ENCODE measurements at regions not wholly inside any gene's neighbourhood (a gene's known extent, or its start where the extent isn't known, plus 50 kb on each side); places are given as distances from the start of the nearest gene placed in this dataset.

DNA sequence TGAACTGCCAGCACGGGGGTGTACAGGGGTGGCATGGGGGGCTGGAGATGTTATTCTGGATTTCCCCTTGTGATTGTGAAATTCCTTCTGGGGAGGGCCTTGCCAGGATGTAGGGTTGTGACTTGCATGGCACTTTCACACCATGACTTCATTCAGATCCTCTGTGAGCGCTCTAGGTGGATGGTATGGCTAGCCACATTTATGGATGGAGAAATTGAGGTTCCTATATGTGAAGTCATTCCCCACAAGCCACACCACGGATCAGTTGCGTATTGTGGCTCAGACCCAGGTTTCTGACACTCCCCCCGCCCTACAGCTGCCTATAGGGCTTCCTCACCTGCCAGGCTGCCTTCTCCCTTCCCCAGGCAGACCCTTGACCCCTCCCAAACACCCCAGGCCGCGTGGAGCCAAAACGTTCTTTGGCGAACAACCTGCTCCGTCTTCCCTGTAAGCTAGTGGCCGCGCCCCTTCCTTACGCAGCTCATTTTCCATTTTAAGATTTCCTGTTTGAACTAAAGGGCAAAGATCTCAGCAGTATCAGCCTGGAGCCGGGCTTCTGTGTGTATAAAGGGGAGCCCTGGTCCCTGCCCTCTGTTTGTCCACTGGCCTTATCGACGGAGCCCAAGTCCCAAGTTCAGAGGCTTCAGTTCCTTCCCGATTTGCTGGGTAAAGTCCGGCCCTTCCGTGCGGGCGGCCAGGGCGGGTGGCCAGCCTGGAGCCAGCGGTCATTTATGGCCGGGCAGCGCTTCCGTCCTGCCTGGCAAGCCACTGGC lies 97.8 kb upstream of the KLF4 start:
- Mint-ChIP-seq H3K36me3 (ENCODE audit: low read depth) (no peaks in the 10 kb centered on the region), H3K27me3 (ENCODE audit: low read depth, poor library complexity) (peaks cover 11% of the 10 kb centered on the region), H3K4me3 (no peak overlapping the region), H3K4me1 (peaks cover 12% of the 10 kb centered on the region), H3K27ac (no peak overlapping the region), H3K9me3 (no peaks in the 10 kb centered on the region)
- TF ChIP-seq, protein P1, sequence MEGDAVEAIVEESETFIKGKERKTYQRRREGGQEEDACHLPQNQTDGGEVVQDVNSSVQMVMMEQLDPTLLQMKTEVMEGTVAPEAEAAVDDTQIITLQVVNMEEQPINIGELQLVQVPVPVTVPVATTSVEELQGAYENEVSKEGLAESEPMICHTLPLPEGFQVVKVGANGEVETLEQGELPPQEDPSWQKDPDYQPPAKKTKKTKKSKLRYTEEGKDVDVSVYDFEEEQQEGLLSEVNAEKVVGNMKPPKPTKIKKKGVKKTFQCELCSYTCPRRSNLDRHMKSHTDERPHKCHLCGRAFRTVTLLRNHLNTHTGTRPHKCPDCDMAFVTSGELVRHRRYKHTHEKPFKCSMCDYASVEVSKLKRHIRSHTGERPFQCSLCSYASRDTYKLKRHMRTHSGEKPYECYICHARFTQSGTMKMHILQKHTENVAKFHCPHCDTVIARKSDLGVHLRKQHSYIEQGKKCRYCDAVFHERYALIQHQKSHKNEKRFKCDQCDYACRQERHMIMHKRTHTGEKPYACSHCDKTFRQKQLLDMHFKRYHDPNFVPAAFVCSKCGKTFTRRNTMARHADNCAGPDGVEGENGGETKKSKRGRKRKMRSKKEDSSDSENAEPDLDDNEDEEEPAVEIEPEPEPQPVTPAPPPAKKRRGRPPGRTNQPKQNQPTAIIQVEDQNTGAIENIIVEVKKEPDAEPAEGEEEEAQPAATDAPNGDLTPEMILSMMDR (IDR thresholded peaks at IDR 0.05), result no peak
- DNase-seq, result no peak

DNA sequence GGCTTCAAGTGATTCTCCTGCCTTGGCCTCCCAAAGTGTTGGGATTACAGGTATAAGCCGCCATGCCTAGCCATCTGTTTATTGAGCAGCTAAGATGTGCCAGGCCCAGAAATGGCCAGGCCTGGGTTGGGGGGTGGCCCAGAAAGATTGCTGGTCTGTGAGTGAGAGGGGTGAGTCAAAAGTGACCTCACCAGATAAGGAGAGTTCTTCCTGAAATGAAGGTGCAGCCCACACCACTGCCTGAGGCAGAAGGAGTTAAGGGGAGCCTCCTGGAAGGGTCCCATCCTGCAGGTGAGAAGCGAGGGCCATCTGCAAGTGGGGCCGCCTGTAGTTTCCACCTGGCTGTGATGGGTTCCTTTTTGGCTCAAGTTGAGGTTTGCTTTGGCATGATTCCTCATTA lies 96.9 kb upstream of the KLF4 start:
- no peak for DNase-seq
- Mint-ChIP-seq H3K4me1 (peaks cover 12% of the 10 kb centered on the region), H3K4me3 (no peak overlapping the region), H3K27me3 (ENCODE audit: low read depth, poor library complexity) (peaks cover 10% of the 10 kb centered on the region), H3K27ac (no peak overlapping the region), H3K9me3 (no peaks in the 10 kb centered on the region), H3K36me3 (ENCODE audit: low read depth) (no peaks in the 10 kb centered on the region)
- TF ChIP-seq, protein P1 (IDR thresholded peaks at IDR 0.05), result no peak

DNA sequence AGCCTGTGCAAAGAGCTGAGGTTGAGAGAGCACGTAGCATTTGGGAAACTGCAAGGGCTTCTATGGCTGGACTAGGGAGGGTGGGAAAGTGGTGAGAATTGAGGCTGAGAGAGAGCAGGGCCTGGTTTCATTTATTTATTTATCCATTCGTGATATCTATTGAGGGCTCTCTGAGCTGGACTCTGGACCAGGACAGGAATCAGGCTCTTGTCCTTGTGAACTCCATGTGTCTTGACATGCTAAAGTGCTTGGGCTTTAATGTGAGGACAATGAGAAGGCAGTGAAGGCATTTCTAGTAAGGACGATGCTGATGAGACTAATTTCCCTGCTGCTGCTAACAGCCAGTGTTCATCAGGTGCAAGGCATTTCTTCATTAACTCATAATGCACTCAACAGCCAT lies 95.9 kb upstream of the KLF4 start:
- no peaks in the 10 kb centered on the region for H3K9me3 Mint-ChIP-seq
- peaks cover 10% of the 10 kb centered on the region for H3K27me3 Mint-ChIP-seq (ENCODE audit: low read depth, poor library complexity)
- TF ChIP-seq, protein P1 (IDR thresholded peaks at IDR 0.05), result no peak
- no peaks in the 10 kb centered on the region for H3K36me3 Mint-ChIP-seq (ENCODE audit: low read depth)
- H3K27ac Mint-ChIP-seq, result peak overlapping the region; percentile 16
- no peak for DNase-seq
- no peak overlapping the region for H3K4me3 Mint-ChIP-seq
- H3K4me1 Mint-ChIP-seq, result peaks cover 12% of the 10 kb centered on the region

DNA sequence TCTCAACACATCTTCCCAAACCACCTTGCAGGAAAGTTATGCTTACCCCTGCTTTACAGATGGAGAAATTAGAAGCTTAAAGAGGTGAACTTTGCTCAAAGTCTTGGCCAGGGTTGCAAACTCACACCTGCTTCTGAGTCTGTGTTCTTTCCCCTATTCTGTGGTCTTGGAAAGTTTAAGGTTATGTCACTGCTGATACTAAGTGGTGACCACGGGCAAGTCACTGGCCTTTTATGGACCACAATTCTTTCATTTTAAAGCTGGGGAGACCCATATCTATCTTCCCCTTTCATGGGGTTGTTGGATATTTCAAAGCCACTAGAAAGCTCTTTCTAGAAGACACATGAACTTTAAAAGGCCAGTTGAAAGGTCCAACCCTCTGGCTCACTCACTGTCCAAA lies 95.4 kb upstream of the KLF4 start:
- no peak for DNase-seq
- peaks cover 12% of the 10 kb centered on the region for H3K4me1 Mint-ChIP-seq
- H3K4me3 Mint-ChIP-seq, result no peak overlapping the region
- H3K9me3 Mint-ChIP-seq, result no peaks in the 10 kb centered on the region
- H3K36me3 Mint-ChIP-seq (ENCODE audit: low read depth), result no peaks in the 10 kb centered on the region
- no peak overlapping the region for H3K27ac Mint-ChIP-seq
- peaks cover 10% of the 10 kb centered on the region for H3K27me3 Mint-ChIP-seq (ENCODE audit: low read depth, poor library complexity)
- TF ChIP-seq, protein P1 (IDR thresholded peaks at IDR 0.05), result no peak

DNA sequence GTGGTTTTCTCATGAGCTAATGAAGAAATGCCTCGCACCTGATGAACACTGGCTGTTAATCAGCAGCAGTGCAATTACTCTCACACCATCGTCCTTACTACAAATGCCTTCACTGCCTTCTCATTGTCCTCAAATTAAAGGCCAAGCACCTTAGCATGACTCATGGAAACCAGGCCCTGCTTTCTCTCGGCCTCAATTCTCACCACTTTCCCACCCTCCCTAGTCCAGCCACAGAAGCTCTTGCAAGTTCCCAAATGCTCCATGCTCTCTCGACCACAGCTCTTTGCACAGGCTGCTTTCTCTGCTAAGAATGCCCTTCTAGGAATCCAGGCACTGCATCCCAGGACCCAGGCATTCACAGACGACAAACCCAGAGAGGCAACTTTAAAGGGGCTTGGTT lies 94.6 kb upstream of the KLF4 start:
- TF ChIP-seq, protein P1 (IDR thresholded peaks at IDR 0.05), result no peak

More for the DNA sequence above, 94.6 kb upstream of the KLF4 start:
- Mint-ChIP-seq H3K4me3 (no peak overlapping the region), H3K4me1 (peaks cover 6% of the 10 kb centered on the region), H3K27ac (no peak overlapping the region), H3K36me3 (ENCODE audit: low read depth) (no peaks in the 10 kb centered on the region), H3K27me3 (ENCODE audit: low read depth, poor library complexity) (peaks cover 10% of the 10 kb centered on the region), H3K9me3 (no peaks in the 10 kb centered on the region)
- DNase-seq, result no peak

All from nephron progenitor cell (in vitro differentiated cells).